ENCODE measurements at regions not wholly inside any gene's neighbourhood (a gene's known extent, or its start where the extent isn't known, plus 50 kb on each side); places are given as distances from the start of the nearest gene placed in this dataset.
"Not testable (repeated sequence)": the region's sequence is repeated elsewhere in the genome, so short reads cannot be mapped to it uniquely, and the experiment has no call there.

DNA sequence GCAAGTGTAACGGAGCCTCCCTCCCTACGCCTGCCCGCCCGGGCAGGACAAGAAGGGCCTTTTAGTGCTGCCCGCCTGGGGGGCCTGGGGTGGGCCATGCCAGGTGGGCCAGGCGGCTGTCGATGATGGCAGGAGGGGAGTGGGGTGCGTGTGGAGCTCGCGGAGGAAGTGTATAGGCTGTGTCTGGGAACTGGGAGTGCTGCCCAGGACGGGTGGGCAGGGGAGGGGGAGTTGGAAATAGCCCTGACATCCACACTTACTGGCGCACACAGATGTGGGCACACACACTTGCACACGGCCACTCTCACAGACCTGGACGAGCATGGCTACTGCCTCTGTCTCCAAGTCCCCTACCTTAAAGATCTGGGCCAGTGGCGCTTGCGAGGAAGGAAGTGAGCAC, 196.0 kb downstream of the TBC1D2B start:
- TF ChIP-seq, protein P1, sequence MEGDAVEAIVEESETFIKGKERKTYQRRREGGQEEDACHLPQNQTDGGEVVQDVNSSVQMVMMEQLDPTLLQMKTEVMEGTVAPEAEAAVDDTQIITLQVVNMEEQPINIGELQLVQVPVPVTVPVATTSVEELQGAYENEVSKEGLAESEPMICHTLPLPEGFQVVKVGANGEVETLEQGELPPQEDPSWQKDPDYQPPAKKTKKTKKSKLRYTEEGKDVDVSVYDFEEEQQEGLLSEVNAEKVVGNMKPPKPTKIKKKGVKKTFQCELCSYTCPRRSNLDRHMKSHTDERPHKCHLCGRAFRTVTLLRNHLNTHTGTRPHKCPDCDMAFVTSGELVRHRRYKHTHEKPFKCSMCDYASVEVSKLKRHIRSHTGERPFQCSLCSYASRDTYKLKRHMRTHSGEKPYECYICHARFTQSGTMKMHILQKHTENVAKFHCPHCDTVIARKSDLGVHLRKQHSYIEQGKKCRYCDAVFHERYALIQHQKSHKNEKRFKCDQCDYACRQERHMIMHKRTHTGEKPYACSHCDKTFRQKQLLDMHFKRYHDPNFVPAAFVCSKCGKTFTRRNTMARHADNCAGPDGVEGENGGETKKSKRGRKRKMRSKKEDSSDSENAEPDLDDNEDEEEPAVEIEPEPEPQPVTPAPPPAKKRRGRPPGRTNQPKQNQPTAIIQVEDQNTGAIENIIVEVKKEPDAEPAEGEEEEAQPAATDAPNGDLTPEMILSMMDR (IDR thresholded peaks at IDR 0.05), result not testable (repeated sequence)
- TF ChIP-seq POLR2A (IDR thresholded peaks at IDR 0.05), result not testable (repeated sequence)

All from esophagus squamous epithelium (tissue), 4 donors.